Naive thymus-derived CD8-positive, alpha-beta T cell (primary cell): ENCODE measurements at regions not wholly inside any gene's neighbourhood (a gene's known extent, or its start where the extent isn't known, plus 50 kb on each side); places are given as distances from the start of the nearest gene placed in this dataset.

ENCODE experiments used
- ATAC-seq, 2 donors: fragments of 150-1000 bp; cut with Tn5 transposase in 1 of 2; sonication (Bioruptor Pico), chemical (Tn5 transposase) in 1 of 2; 1 replicate in 1 of 2; 2 replicates in 1 of 2; pipeline ENCODE4 v1.10.0; 2021; ENCODE audit warnings: mild to moderate bottlenecking in 2 of 2, moderate library complexity in 2 of 2
- POLR2A ChIA-PET: fragments of 350-600 bp; sonication (Branson Sonifier 250); formaldehyde crosslinking; loops from one replicate; lab custom pipeline; 2021; ENCODE audit warnings: antibody characterized with exemption; lab: Charles Lee
- DNase-seq, 10 donors: peaks; one replicate each; pipeline versions ENCODE4 v3.0.0 to v3.0.0-alpha.2; 2020 to 2022
- H3K27ac Mint-ChIP-seq, 10 donors: one replicate each; pipeline ENCODE4 v1.8.0; 2020 to 2022; ENCODE audit warnings: mild to moderate bottlenecking in 10 of 10, mixed read lengths in 10 of 10, moderate library complexity in 4 of 10, inconsistent platforms in 1 of 10
- H3K27me3 Mint-ChIP-seq, 5 donors: one replicate each; pipeline ENCODE4 v1.8.0; 2021 to 2022; ENCODE audit warnings: mixed read lengths in 5 of 5
- H3K36me3 Mint-ChIP-seq, 3 donors: one replicate each; pipeline ENCODE4 v1.8.0; 2020 to 2022; ENCODE audit warnings: mixed read lengths in 3 of 3, mild to moderate bottlenecking in 2 of 3, inconsistent platforms in 1 of 3
- H3K4me1 Mint-ChIP-seq, 4 donors: one replicate each; pipeline ENCODE4 v1.8.0; 2021 to 2022; ENCODE audit warnings: mixed read lengths in 4 of 4
- H3K4me3 Mint-ChIP-seq, 10 donors: one replicate each; pipeline ENCODE4 v1.8.0; 2020 to 2022; ENCODE audit warnings: mild to moderate bottlenecking in 10 of 10, mixed read lengths in 10 of 10, moderate library complexity in 6 of 10, inconsistent platforms in 1 of 10
- H3K9me3 Mint-ChIP-seq, 9 donors: one replicate each; pipeline ENCODE4 v1.8.0; 2020 to 2022; ENCODE audit warnings: mixed read lengths in 9 of 9, mild to moderate bottlenecking in 3 of 9, inconsistent platforms in 1 of 9, moderate library complexity in 1 of 9

DNA sequence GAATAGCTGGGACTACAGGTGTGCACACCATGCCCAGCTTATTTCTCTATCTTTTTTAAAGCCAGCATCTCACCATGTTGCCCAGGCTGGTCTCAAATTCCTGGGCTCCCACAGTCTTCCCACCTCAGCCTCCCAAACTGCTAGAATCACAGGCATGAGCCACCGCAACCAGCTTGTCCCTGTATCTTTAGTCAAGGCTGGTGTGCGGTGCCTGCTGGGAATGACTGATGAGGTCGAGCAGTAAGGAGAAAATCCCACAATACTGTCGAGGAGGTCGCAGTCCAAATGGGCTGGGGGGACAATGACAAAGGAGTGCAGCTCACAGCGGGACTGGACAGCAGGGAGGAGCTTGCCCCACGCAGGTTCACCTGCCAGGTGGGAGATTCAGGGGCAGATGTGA is 50.2 kb upstream of the CALN1 start:
- Mint-ChIP-seq H3K27me3 (peaks cover 0 to 19% (median 7%) of the 10 kb centered on the region in 5 donors), H3K4me3 (no peak overlapping the region), H3K27ac (no peak overlapping the region), H3K36me3 (no peaks in the 10 kb centered on the region), H3K9me3 (peaks cover 0 to 23% (median 0%) of the 10 kb centered on the region in 9 donors), H3K4me1 (no peaks in the 10 kb centered on the region)
- DNase-seq: no peak
- POLR2A ChIA-PET: no interaction called here
- no peak for ATAC-seq
